Endothelial cell of umbilical vein (primary cell): ENCODE measurements at regions not wholly inside any gene's neighbourhood (a gene's known extent, or its start where the extent isn't known, plus 50 kb on each side); places are given as distances from the start of the nearest gene placed in this dataset.

Source experiments
- BruUV-seq: library from RNA; stranded (reverse); fragments of 400-500 nt; replicated peaks from 2 replicates; lab custom pipeline; 2021; lab: Mats Ljungman, UMichigan
- CTCF ChIA-PET: fragments of 300-600, 350-600 bp; sonication (Branson Sonifier 250); formaldehyde crosslinking; loops from one replicate; lab custom pipeline; 2021; ENCODE audit warnings: antibody characterized with exemption, inconsistent platforms; lab: Charles Lee
- POLR2A ChIA-PET: fragments of 300-600, 350-600 bp; sonication (Branson Sonifier 250); formaldehyde crosslinking; loops from one replicate; lab custom pipeline; 2021; ENCODE audit warnings: antibody characterized with exemption, inconsistent platforms; lab: Charles Lee
- DNase-seq: peaks from one replicate; pipeline ENCODE4 v3.0.0-alpha.2; 2011; ENCODE audit warnings: low read depth, low spot score
- FAIRE-seq: peaks from 2 replicates; lab custom pipeline; 2011; peaks lifted over from hg19 to GRCh38; lab: Jason Lieb, UNC
- H2AFZ ChIP-seq: 2 replicates; pipeline ENCODE4 v1.6.0; 2012; ENCODE audit warnings: low read depth, low read length, control low read depth, inconsistent platforms
- H3K27ac ChIP-seq: 2 replicates; pipeline ENCODE4 v1.5.1; 2011; ENCODE audit warnings: low read depth, mild to moderate bottlenecking, control low read depth, low read length, moderate library complexity; ENCODE audit not compliant: insufficient read depth
- H3K27me3 ChIP-seq, 2 experiments: 2 replicates each; pipeline versions ENCODE4 v1.6.0 to v1.6.1; 2011; ENCODE audit warnings: low read length in 2 of 2, mixed read lengths in 1 of 2; ENCODE audit not compliant: control insufficient read depth in 2 of 2, insufficient read depth in 2 of 2
- H3K36me3 ChIP-seq, 2 experiments: 2 replicates in 1 of 2; 3 replicates in 1 of 2; pipeline ENCODE4 v1.5.1; 2011; ENCODE audit warnings: low read length in 2 of 2, mild to moderate bottlenecking in 1 of 2, moderate library complexity in 1 of 2; ENCODE audit not compliant: control insufficient read depth in 2 of 2, insufficient read depth in 2 of 2; ENCODE audit errors: extremely low read depth in 1 of 2
- H3K4me1 ChIP-seq: 3 replicates; pipeline ENCODE4 v1.5.1; 2011; ENCODE audit warnings: mild to moderate bottlenecking, low read length; ENCODE audit not compliant: control insufficient read depth, insufficient read depth; ENCODE audit errors: extremely low read depth
- H3K4me2 ChIP-seq: 2 replicates; pipeline ENCODE4 v1.6.1; 2011; ENCODE audit warnings: low read length, control low read depth, mixed read lengths; ENCODE audit not compliant: insufficient read depth
- H3K4me3 ChIP-seq, 3 experiments: fragments of 200-600 bp in 1 of 3; sonication (generic), shearing (Covaris generic) in 1 of 3; replicated peaks in 1 of 3; 2 replicates each; pipeline ENCODE4 v1.5.1; 2011 to 2016; ENCODE audit warnings: control low read depth in 3 of 3, low read length in 3 of 3, mild to moderate bottlenecking in 2 of 3, inconsistent platforms in 1 of 3, low read depth in 1 of 3, moderate library complexity in 1 of 3; ENCODE audit not compliant: insufficient read depth in 1 of 3
- H3K79me2 ChIP-seq: 2 replicates; pipeline ENCODE4 v1.6.0; 2012; ENCODE audit warnings: low read length, inconsistent platforms; ENCODE audit not compliant: control insufficient read depth, insufficient read depth
- H3K9ac ChIP-seq: replicated peaks from 2 replicates; pipeline ENCODE3; 2011; ENCODE audit warnings: low read length, control low read depth; ENCODE audit not compliant: insufficient read depth; ENCODE audit errors: extremely low read depth
- H3K9me1 ChIP-seq: replicated peaks from 3 replicates; pipeline ENCODE4 v1.6.0; 2011; ENCODE audit warnings: mild to moderate bottlenecking, low read length; ENCODE audit not compliant: control insufficient read depth, insufficient read depth; ENCODE audit errors: extremely low read depth
- H3K9me3 ChIP-seq: replicated peaks from 2 replicates; pipeline ENCODE4 v1.5.1; 2012; ENCODE audit warnings: low read length, inconsistent platforms; ENCODE audit not compliant: control insufficient read depth, insufficient read depth
- H4K20me1 ChIP-seq: replicated peaks from 2 replicates; pipeline ENCODE3; 2011; ENCODE audit warnings: mild to moderate bottlenecking, low read length; ENCODE audit not compliant: control insufficient read depth, insufficient read depth; ENCODE audit errors: extremely low read depth
- EZH2 ChIP-seq: IDR thresholded peaks from 2 replicates; pipeline ENCODE4 v1.6.1; 2012; ENCODE audit warnings: borderline replicate concordance, low read depth, mild to moderate bottlenecking, moderate library complexity, low read length, inconsistent platforms; ENCODE audit not compliant: severe bottlenecking
- FOS ChIP-seq: IDR thresholded peaks from 2 replicates; pipeline ENCODE4 v1.6.1; 2011; ENCODE audit warnings: mild to moderate bottlenecking, low read length, moderate library complexity, borderline replicate concordance; ENCODE audit not compliant: insufficient read depth
- GATA2 ChIP-seq: IDR thresholded peaks from 2 replicates; pipeline ENCODE4 v1.7.0; 2011; ENCODE audit warnings: low read depth, mild to moderate bottlenecking, moderate library complexity, mixed read lengths, low read length; ENCODE audit not compliant: insufficient read length, insufficient read depth
- JUN ChIP-seq: IDR thresholded peaks from 2 replicates; pipeline ENCODE4 v1.6.1; 2011; ENCODE audit warnings: borderline replicate concordance, low read depth; ENCODE audit not compliant: insufficient read length, insufficient read depth
- MAX ChIP-seq: IDR thresholded peaks from 2 replicates; pipeline ENCODE4 v1.6.1; 2011; ENCODE audit not compliant: insufficient read depth, insufficient read length
- MYC ChIP-seq: IDR thresholded peaks from one replicate; pipeline ENCODE4 v1.6.1; 2011; ENCODE audit warnings: mild to moderate bottlenecking, low read depth, low read length
- POLR2A ChIP-seq: IDR thresholded peaks from 2 replicates; pipeline ENCODE4 v1.6.1; 2012; ENCODE audit warnings: low read depth, mild to moderate bottlenecking, control low read depth, low read length
- POLR2AphosphoS5 ChIP-seq: IDR thresholded peaks from 2 replicates; pipeline ENCODE4 v1.6.1; 2012; ENCODE audit warnings: low read depth, mild to moderate bottlenecking, control low read depth, low read length, moderate library complexity; ENCODE audit not compliant: insufficient read depth
- dilution Hi-C: fragments of 300-500 bp; cut with MboI; formaldehyde crosslinking; loops from one replicate; pipeline ENCODE4 v1.15.0; 2019; ENCODE audit warnings: low sequenced_read_pairs; ENCODE audit not compliant: extremely low pct_ligation_motif_present
- intact Hi-C: fragments of 100-400 bp; cut with micrococcal nuclease; formaldehyde crosslinking; loops from one replicate; pipeline ENCODE4 v1.10.0; 2022
- TF ChIP-seq, protein P1 (sequence below), 2 donors: IDR thresholded peaks; 1 replicate in 1 of 2; 2 replicates in 1 of 2; pipeline ENCODE4 v1.5.1; 2011; ENCODE audit warnings: low read length in 2 of 2, mild to moderate bottlenecking in 2 of 2, moderate library complexity in 2 of 2, control low read depth in 1 of 2, inconsistent platforms in 1 of 2, low read depth in 1 of 2; ENCODE audit not compliant: insufficient read depth in 1 of 2; ENCODE audit errors: extremely low read depth in 1 of 2

DNA sequence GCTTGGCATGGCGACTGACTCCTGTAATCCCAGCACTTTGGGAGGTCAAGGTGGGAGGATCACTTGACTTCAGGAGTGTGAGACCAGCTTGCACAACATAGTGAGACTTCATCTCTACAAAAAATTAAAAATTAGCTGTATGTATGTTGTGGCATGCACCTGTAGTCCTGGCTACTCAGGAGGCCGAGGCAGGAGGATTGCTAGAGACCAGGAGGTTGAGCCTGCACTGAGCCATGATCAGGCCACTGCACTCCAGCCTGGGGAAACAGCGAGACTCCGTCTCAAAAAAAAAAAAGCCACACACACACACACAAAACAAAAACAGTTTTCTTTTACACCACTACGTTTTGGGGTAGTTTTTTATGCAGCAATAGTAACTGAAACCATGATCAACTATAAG lies 89.0 kb upstream of the DHX40 start:
- BruUV-seq: no TSS peak
- dilution Hi-C loops: no loop called here
- CTCF ChIA-PET: no interaction called here

GRCh38 chr17:59479141-59479540 lies 86.3 kb upstream of the DHX40 start:
- BruUV-seq: no TSS peak
- Histone ChIP-seq H3K4me2 (no peak overlapping the region), H4K20me1 (no peaks in the 10 kb centered on the region), H3K36me3 (no peaks in the 10 kb centered on the region), H3K27me3 (no peaks in the 10 kb centered on the region), H3K4me1 (no peaks in the 10 kb centered on the region), H3K9me1 (no peaks in the 10 kb centered on the region), H3K4me3 (no peak overlapping the region), H3K27ac (no peak overlapping the region), H2AFZ (no peak overlapping the region), H3K9ac (no peak overlapping the region), H3K79me2 (no peaks in the 10 kb centered on the region), H3K9me3 (no peaks in the 10 kb centered on the region)
- ChIA-PET POLR2A (no interaction called here), CTCF (interaction anchor here (0.6 kb wide), 1 partner anchor 100 kb away, joined by 3 read pairs; no protein-coding TSS in a partner anchor)
- TF ChIP-seq POLR2A (no peak), EZH2 (no peak), JUN (no peak), MYC (no peak), FOS (no peak), POLR2AphosphoS5 (no peak), MAX (no peak), GATA2 (no peak)
- TF ChIP-seq, protein P1, sequence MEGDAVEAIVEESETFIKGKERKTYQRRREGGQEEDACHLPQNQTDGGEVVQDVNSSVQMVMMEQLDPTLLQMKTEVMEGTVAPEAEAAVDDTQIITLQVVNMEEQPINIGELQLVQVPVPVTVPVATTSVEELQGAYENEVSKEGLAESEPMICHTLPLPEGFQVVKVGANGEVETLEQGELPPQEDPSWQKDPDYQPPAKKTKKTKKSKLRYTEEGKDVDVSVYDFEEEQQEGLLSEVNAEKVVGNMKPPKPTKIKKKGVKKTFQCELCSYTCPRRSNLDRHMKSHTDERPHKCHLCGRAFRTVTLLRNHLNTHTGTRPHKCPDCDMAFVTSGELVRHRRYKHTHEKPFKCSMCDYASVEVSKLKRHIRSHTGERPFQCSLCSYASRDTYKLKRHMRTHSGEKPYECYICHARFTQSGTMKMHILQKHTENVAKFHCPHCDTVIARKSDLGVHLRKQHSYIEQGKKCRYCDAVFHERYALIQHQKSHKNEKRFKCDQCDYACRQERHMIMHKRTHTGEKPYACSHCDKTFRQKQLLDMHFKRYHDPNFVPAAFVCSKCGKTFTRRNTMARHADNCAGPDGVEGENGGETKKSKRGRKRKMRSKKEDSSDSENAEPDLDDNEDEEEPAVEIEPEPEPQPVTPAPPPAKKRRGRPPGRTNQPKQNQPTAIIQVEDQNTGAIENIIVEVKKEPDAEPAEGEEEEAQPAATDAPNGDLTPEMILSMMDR (IDR thresholded peaks at IDR 0.05; ENCODE audit: extremely low read depth in 1 of 2, insufficient read depth in 1 of 2, low read depth in 1 of 2, low read length in 2 of 2): no peak
- no peak for DNase-seq
- dilution Hi-C loops (no loop called here), intact Hi-C loops (no loop called here)
- no peak for FAIRE-seq

More for the DNA sequence above, 89.0 kb upstream of the DHX40 start:
- no peak overlapping the region for H2AFZ ChIP-seq
- no peak for TF ChIP-seq MYC
- H3K4me1 ChIP-seq: no peaks in the 10 kb centered on the region
- H3K79me2 ChIP-seq: no peaks in the 10 kb centered on the region
- H3K4me3 ChIP-seq: no peak overlapping the region
- DNase-seq (no peak), FAIRE-seq (no peak)
- intact Hi-C loops: no loop called here
- H3K9ac ChIP-seq: no peak overlapping the region
- no peaks in the 10 kb centered on the region for H3K36me3 ChIP-seq
- H3K9me1 ChIP-seq: no peaks in the 10 kb centered on the region
- H3K27ac ChIP-seq: no peak overlapping the region
- no peaks in the 10 kb centered on the region for H3K9me3 ChIP-seq
- H3K4me2 ChIP-seq: no peak overlapping the region
- H4K20me1 ChIP-seq: no peaks in the 10 kb centered on the region
- POLR2A ChIA-PET: no interaction called here
- no peaks in the 10 kb centered on the region for H3K27me3 ChIP-seq
